Keratinocyte (primary cell): ENCODE measurements at regions not wholly inside any gene's neighbourhood (a gene's known extent, or its start where the extent isn't known, plus 50 kb on each side); places are given as distances from the start of the nearest gene placed in this dataset.

Experiments used
- EZH2 ChIP-seq: IDR thresholded peaks from one replicate; pipeline ENCODE4 v1.6.1; 2012; ENCODE audit warnings: inconsistent platforms, mild to moderate bottlenecking, low read length, moderate library complexity
- TF ChIP-seq, protein P1 (sequence below), 3 experiments: IDR thresholded peaks in 1 of 3; conservative IDR thresholded peaks in 1 of 3; optimal IDR thresholded peaks in 1 of 3; 2 replicates in 2 of 3; 3 replicates in 1 of 3; pipeline versions ENCODE3 to v1.5.1; 2011; ENCODE audit warnings: low read length in 3 of 3, mild to moderate bottlenecking in 3 of 3, moderate library complexity in 2 of 3, control low read depth in 1 of 3, inconsistent platforms in 1 of 3; ENCODE audit not compliant: insufficient read depth in 2 of 3; ENCODE audit errors: extremely low read depth in 1 of 3

DNA sequence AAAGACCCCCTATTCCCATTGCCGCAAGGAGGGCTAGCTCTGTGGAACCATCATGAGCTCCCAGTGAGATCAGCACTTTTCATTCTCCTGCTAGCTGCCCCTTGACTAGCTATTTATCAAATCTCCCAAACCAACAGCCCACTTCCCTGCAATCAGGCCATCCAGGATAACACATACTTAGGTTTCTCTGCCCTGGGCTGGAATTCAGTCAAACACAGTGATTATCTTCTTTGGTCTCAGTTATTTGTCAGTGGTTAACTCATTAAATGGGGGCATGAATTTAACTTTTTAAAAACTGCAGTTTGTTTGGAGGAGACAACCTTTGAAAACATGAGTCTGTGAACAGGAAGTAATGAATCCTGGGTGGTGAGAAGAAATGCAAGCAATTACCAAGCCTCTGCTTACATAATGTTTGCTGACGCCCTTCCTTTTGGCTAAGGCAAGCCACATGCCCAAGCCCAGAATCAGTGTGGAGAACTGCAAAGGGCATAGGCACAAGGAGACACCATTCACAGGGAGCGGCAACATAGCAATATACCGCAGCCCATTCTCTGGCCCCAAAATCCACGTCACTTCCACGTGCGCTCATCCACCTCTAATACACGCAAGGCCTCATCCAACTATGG, 275.0 kb downstream of the DRD1 start:
- TF ChIP-seq, protein P1, sequence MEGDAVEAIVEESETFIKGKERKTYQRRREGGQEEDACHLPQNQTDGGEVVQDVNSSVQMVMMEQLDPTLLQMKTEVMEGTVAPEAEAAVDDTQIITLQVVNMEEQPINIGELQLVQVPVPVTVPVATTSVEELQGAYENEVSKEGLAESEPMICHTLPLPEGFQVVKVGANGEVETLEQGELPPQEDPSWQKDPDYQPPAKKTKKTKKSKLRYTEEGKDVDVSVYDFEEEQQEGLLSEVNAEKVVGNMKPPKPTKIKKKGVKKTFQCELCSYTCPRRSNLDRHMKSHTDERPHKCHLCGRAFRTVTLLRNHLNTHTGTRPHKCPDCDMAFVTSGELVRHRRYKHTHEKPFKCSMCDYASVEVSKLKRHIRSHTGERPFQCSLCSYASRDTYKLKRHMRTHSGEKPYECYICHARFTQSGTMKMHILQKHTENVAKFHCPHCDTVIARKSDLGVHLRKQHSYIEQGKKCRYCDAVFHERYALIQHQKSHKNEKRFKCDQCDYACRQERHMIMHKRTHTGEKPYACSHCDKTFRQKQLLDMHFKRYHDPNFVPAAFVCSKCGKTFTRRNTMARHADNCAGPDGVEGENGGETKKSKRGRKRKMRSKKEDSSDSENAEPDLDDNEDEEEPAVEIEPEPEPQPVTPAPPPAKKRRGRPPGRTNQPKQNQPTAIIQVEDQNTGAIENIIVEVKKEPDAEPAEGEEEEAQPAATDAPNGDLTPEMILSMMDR (optimal IDR thresholded peaks at IDR 0.05 in 1 of 3, IDR thresholded peaks at IDR 0.05 in 1 of 3, conservative IDR thresholded peaks at IDR 0.05 in 1 of 3; ENCODE audit: extremely low read depth in 1 of 3, insufficient read depth in 2 of 3, low read length in 3 of 3) = no peak
- TF ChIP-seq EZH2 = no peak
